ENCODE measurements at regions not wholly inside any gene's neighbourhood (a gene's known extent, or its start where the extent isn't known, plus 50 kb on each side); places are given as distances from the start of the nearest gene placed in this dataset.
A peak's percentile ranks its signal among the peaks of the same experiment; 100 is the strongest.

DNA sequence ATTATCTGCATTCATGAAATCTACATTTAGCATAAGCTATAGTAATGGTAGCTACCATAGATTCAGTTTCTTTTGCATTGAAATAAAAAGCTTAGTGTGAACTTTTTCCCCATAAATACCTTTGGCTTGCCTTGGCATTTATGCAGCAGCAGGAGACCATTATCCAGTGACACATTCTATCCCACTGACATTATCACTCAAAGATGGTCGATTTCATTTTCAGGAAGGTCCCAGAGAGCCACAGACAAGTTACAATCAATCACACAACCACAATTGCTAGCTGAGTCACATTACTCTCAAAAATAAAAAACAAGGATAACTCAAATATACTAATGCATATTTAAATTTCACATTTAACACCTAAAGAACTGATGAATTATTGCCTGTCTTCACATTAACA is 512.7 kb upstream of the CDH2 start:
- FAIRE-seq (no peak), DNase-seq (ENCODE audit: low spot score) (no peak)

DNA sequence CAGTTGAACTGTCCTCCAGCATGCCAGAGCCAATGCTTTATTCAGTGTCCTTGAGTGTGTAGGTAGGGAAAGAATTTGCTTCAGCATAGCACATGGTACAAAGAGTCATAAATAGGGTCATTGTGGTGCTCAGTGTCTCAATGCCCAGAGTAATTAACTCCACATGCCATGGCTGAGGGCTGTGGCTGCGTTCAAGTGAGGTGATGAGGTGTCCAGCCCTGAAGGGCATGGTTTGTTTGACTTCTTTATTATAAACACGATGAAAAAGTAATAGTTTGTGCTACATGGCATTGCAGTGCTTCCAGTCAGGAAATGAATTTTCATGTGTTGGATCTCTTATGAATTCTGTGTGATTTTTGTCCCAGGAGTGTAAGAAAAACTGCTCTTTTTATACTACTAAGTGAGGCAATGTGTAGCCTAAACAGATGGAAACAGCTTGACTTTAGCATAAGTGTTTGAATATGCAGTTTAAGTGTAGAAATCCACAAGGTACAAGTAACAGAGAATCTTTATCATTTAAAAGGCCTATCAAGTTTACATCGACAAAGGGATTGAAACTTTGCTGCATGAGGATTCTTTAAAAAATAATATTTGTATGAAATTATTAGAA is 507.9 kb upstream of the CDH2 start:
- no peak for FAIRE-seq

DNA sequence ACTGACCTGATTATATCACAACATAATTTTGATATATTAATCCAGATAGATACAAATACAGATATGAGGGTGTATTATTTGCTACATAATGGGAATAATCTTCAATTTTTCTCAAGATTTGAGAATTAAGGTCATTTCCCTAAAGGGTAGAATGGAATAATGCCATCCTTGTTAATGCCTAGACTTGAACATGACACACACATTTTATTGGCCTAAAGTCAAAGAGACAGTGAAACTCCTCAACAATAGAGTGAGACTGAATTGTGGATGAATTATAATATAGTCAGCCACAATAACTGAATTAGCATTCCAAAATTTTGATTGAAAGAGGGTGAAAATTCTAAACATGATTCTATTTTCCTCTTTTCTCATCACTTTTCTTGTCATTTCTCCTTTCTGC is 506.0 kb upstream of the CDH2 start:
- FAIRE-seq, result no peak

More for the DNA sequence above, 507.9 kb upstream of the CDH2 start:
- DNase-seq (ENCODE audit: low spot score), result no peak

DNA sequence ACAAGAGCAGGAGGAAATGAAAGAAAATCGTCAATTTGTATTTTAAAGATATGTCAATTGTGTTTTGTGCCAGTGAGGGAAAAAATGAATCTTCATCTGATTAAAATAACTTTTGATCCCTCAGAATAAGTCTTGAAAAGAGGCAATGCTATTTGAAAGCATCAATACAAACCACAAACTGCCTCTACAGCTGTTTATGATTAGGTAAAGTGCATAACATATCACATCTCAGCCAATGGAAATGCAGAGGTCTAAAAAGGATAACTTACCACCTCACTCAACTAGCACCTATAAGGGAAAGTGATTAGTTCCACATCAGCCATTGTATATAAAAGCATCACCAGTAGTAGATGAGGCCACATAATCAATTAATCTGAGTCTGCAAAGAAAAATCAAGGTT is 492.2 kb upstream of the CDH2 start:
- DNase-seq (ENCODE audit: low spot score) (no peak), FAIRE-seq (no peak)

More for the DNA sequence above, 506.0 kb upstream of the CDH2 start:
- DNase-seq (ENCODE audit: low spot score), result no peak

DNA sequence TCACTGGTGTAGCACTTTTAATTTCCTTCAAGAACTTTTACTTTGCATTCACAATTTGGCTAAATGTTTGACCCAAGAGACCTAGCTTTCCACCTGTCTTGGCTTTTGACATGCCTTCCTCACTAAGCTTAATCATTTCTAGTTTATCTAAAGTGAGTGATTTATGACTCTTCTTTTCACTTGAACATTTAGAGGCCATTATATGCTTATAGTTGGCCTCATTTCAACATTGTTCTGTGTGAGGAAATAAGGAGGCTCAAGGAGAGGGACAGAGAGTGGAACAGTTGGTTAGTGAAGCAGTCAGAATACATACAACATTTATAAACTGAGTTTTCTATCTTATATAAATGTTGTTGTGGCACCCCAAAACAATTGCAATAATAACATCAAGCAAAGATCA is 489.3 kb upstream of the CDH2 start:
- FAIRE-seq, result no peak
- no peak for DNase-seq (ENCODE audit: low spot score)

DNA sequence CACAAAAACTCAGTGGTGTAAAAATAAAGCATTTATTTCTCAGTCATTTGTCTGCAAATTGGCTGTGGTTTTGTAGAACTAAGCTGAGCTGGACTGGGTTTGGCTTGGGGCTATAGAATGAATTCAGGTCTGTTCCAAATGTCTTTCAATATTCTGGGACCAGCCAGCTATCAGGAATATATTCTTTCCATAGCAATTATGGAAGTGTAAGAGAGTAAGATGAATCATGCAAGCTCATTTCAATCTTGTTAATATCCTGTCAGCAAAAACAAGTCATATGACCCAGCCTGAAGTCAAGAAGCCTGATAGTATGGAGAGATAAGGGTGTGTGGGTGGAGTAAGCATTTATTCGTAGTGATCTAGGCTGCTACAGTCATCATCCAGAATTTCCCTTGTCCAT is 481.0 kb upstream of the CDH2 start:
- FAIRE-seq (no peak), DNase-seq (ENCODE audit: low spot score) (no peak)

DNA sequence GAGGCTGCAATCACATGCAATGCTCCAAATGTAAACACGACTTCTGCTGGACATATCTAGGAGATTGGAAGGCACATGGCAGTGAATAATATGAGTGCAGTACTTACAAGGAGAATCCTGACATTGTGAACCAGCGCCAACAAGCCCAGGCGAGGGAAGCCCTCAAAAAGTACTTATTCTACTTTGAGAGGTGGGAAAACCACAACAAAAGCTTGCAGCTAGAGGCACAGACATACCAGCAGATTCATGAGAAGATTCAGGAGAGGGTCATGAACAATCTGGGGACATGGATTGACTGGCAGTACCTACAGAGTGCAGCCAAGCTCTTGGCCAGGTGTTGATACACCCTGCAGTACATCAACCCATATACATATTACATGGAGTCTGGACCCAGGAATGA is 475.7 kb upstream of the CDH2 start:
- FAIRE-seq (no peak), DNase-seq (ENCODE audit: low spot score) (no peak)

DNA sequence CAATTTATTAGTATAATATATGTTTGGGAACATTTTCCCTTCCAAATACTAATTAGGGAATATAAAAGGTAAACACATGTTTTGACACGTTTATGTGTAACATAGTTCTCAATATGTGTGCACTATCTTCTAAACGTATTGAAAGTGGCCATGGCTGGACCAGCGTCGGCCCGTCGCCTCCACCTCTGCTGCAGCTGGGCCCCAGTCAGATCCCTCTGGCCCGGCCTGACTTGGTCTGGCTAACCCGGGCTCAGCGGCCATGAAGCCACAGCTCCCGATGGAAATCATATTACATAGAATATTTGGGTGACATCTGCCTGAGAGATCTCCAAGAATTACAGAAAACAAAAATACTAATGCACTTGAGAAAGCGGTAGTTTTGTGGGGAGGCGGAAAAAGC is 474.4 kb upstream of the CDH2 start:
- DNase-seq (ENCODE audit: low spot score), result no peak
- no peak for FAIRE-seq

DNA sequence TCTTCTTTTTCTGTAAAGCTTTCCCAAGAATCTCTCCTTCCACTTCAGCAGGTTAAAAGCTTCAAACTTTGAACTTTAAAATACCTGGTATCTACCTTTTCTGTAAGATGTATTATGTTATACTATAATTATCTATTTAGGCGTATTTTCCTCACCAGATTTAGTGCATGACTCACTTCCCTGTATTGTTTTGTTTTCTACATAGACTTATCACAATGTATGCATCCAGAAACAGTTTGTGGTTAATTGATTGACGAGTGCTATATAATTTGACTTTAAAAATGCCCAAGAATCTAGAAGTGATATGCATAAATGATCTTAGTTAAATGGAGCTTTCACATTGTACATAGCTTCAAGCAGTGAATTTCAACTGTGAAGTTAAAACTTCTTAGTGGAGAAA is 473.9 kb upstream of the CDH2 start:
- no peak for FAIRE-seq
- no peak for DNase-seq (ENCODE audit: low spot score)

DNA sequence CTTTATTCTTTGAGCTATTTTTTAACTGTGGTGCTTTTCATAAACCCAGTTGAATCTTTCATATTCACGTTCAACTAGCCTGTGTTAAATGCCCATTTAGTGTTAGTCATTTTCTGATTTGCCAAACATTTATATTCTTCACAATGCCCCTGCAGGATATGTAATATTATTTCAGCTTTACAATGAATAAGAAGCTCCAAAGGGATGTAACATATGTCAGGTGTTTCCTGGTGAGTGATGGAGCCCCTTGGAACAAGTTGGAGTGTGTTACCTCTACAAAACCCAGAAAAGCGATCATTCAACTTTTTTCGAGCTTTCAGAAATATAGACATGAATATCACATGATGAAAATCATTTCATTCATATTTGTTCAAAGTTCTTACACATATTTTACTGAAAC is 471.0 kb upstream of the CDH2 start:
- FAIRE-seq (no peak), DNase-seq (ENCODE audit: low spot score) (no peak)

DNA sequence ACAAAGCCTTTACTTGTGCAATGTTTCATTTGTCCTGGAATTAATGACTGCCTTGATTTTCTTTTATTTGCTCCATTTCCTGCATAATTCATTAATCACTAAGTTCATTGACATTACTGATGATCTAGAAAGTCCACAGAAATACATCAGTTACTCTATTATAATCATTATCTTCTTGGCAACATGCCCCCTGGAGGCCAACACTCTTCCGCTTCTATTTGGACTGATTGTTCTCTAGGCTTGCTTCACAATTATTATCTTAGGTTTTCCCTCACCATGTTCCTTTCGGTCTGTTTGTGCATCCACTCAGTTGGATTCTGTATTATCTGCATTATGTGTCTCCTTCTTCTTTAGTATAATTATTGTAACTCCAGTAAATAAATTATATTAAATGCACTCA is 461.0 kb upstream of the CDH2 start:
- DNase-seq (ENCODE audit: low spot score) (peak; percentile 1), FAIRE-seq (no peak)

DNA sequence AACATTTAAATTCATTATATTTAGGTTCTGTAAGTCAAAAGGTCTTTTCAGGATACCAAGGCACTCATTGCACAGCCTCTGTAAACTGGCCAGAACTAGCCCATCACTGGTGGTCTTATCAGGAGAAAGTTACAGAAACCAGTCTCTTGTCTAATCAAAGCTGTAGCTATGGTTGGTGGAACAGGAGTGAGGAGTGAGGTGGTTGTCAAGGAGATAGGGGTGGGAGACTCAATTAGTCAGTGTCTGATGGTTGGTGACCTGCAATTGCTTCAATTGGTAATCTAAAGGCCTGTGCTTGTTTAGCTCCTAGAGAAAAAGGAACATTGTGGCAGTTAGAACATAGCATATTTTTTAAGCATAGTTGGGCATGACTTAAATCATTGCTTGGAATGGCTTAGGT is 458.6 kb upstream of the CDH2 start:
- FAIRE-seq, result no peak

DNA sequence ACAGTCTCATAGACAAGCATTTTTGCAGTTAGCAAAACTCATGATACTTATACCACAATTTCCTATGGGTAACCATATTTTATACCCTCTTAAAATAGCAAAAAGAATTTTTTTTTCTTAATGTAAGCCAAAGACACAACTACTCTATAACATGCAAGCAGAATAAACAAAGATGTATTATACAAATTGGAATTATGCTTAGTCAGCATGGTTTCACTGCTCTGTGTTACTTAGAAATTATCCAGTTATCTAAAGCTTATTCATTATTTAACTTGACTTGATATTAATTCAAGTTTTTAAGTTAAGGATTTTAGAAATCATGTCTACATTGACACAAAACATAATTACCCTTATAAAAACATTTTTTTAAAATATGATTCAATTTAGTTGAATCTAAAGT is 449.8 kb upstream of the CDH2 start:
- no peak for DNase-seq (ENCODE audit: low spot score)
- no peak for FAIRE-seq

More for the DNA sequence above, 458.6 kb upstream of the CDH2 start:
- no peak for DNase-seq (ENCODE audit: low spot score)

DNA sequence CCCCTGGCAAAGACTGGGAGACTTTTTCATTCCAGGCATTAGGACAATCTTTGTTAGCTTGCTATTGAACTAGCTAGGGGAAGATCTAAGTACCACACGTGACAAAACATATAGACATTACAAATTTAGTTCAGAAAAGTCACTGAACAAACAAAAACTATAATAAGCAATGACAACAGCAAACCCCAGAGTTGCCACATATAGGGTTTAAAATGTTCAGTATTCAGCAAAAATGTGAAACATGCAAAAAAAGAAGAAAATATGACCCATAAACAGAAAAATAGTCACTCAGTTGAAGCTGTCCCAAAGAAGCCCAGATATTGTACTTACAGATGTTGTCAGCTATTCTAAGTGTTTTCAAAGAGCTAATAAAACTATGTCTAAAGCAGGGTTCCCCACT is 431.1 kb upstream of the CDH2 start:
- no peak for DNase-seq (ENCODE audit: low spot score)
- no peak for FAIRE-seq

DNA sequence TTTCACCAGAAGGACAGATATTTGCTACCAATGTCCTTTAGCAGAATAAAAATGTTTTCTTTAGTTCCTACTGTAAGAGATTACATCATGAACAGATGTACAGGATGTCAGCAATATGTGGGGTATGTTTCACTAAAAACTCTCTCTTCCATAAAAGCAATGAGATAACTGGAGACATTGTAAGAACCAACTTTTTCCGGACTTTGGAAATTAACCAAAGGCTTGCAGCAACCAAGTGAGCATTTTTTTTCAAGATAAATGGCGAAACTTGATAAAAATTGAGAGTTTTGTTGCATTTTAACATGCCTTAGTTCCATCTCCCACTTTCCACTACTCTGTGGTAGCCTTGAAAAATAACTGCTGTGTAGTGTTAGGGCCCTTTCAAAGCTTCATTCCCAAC is 429.8 kb upstream of the CDH2 start:
- no peak for FAIRE-seq
- DNase-seq (ENCODE audit: low spot score), result no peak

DNA sequence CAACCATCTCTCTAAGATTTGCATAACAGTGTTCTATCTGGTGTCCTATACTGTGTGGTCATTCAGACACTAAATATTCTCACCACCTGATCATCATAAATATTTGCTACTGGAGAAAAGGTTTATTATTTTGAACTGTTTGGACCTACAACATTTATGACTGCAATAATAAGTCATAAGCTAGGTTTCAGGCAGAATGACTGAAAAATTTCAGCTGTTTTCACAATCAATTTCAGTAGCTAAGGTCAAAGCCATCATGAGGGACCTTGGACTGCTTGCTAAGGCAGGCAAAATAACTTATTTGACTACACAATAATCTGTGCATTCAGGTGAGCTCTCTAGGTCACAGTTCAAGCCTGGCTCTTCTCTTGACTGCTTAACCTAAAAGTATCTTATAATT is 425.5 kb upstream of the CDH2 start:
- FAIRE-seq (no peak), DNase-seq (ENCODE audit: low spot score) (no peak)

DNA sequence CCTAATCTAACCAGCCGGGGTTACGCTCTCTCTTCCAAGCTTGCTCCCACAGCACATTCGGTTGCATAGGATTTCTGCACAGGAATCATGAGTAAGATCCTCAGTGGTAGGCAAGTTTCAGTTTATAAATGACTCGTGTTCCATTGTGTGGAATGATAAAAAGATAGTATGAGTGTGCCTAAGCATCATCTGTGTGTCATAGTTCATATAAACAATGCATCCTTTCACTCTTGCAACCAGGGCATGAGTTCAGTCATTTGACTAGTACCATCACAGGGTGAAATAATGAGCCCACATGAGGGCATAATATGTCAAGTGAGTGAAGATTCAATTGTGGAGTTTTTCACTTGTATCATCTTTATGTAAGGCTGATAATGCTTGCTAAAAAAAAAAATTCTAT is 417.1 kb upstream of the CDH2 start:
- DNase-seq (ENCODE audit: low spot score) (no peak), FAIRE-seq (no peak)

DNA sequence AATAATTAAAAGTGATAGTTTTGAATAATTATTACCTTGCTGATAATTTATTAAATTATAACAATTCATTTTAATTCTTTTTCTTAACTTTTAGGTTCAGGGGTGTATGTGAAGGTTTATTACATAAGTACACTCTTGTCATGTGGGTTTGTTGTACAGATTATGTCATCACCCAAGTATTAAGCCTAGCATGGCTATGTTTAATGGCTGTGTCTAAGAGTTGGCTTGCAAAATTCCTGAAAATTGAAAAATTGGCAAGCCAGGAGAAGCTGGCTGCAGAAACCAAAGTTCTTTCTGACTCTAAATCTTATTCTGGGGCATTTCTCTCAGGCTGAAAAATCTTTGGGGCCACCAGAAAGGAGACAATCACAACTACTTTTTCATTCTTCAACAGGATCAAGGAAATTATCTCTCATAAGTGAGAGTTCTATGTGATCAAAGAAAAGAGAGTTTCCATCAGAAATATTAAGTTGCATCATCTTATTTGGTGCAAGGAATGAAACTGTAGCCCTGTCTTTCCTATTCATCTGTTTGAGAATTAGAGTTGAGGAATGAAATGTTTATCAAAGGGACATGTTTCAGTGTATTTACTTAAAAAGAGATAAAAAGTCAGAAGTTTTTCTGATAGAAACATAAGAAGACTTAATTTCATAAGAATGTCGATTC is 412.1 kb upstream of the CDH2 start:
- no peak for FAIRE-seq

DNA sequence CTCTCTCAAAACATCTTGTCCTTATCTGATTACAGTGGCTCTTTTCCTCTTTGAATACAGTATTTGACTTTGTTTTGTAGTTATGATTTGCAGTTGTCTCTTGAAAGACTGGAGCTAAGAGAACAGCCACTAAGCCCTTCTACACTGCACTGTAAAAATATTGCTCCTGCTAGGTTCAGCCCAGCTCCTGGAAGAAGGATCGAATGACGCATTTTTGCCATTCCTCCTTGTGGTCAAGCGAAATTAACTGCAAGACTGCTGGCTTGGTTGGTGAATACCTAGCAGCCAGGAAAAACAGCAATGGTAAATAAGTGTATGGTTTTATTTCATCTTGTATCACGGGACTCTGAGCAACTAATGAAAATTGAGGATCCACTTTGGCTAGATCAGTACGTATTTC is 407.8 kb upstream of the CDH2 start:
- peak; percentile 26 for DNase-seq (ENCODE audit: low spot score)

More for the DNA sequence above, 412.1 kb upstream of the CDH2 start:
- DNase-seq (ENCODE audit: low spot score), result no peak

DNA sequence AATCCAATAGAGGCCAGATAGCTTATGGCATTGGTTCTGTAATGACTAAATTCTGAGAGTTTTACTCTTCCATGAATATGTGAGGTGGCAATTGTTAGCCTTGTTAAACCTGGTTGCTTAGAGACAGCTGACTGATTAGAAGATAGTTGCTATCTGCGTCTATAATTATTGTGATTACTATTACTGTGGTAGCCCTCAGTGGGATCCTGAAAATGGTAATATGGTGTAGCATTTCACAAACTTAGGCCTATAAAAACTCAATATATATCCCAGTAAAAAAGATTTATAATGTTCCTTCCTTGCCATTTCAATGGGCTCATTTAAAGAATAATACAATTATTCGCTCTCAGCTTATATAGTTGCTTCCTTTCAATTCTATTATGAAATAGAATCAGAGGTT is 405.8 kb upstream of the CDH2 start:
- FAIRE-seq (no peak), DNase-seq (ENCODE audit: low spot score) (no peak)

More for the DNA sequence above, 407.8 kb upstream of the CDH2 start:
- no peak for FAIRE-seq

DNA sequence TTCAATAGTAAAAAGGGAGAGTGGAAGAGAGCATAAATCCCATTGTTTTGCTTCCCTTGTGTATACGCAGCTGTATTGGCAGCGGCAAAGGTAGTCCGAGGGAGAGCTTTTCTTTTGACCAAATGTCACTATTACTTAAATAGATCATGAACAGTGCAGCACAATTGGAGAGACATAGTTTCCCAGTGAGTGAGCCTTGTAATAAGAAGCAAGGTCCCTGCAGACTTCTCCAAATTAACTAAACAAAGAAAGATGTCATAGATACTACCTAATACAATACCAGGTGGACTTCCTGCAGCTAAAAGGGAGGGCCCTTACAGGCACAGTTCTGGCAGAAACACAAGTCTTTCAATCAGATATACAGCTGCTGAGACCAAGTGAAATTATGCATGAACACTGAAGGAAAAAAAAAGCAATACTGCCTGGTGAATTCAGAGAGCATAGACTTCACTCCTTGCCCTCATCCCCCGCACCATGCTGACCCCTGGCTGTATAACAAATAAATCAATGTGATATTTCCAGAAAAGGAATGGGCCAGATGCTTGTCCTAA is 404.7 kb upstream of the CDH2 start:
- FAIRE-seq (no peak), DNase-seq (ENCODE audit: low spot score) (no peak)

DNA sequence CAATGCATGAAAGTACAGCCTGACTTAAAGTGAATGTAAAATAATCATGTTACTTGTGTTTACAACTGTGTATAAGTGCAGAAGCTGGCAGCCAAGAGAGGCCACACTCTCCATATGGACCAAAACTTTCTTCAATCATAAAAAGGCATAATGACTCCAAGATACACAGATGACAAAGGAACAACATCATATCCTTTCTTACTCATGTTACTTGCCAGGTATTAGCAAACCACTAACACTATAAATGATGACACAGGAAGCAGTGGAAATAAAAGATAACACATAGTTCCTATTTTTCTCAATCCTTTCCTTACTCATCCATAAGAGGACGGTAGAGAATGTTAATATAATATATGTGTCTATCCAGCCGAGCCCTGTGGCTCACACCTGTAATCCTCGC is 400.0 kb upstream of the CDH2 start:
- DNase-seq (ENCODE audit: low spot score) (no peak), FAIRE-seq (no peak)

DNA sequence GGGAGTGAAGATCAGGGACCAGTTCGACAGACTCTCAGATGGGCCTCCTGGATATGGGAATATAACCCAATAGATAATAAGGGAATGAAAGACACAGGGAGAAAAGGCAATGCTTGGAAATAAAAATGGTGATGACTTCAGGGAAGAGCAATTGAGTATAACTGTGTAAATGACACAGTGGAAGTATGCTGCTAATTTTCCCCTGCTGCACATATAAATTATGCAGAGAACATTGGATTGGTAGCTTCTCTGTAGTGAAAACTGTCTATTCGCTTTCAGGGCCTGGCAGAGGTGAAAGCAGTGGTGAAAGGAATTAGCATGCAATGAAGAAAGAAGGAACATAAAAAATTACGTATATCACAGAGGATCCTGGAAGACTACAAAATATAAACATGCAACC is 398.2 kb upstream of the CDH2 start:
- FAIRE-seq (no peak), DNase-seq (ENCODE audit: low spot score) (no peak)

All from urothelium cell line (cell line).